ENCODE measurements at regions not wholly inside any gene's neighbourhood (a gene's known extent, or its start where the extent isn't known, plus 50 kb on each side); places are given as distances from the start of the nearest gene placed in this dataset.

DNA sequence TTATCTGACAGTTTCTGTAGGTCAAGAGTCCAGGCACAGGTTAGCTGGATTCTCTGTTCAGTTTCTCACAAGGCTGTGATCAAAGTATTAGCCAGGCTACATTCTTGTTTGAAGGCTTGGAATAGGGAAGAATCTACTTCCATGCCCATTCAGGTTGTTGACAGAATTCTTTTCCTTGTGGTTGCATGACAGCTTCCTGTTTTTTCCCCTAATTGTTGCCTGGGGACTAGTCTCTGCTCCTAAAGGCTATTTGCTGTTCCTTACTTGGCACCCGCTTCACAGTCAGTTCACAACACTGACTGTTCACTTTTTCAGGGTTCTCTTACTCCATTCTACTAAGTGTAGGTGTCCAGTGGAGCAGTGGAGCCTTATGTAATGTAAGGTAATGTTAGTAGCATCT, 115.4 kb upstream of the GBE1 start:
- Histone ChIP-seq H2BK120ac (ENCODE audit: insufficient read depth, low read length, poor library complexity) (no peak overlapping the region), H4K12ac (ENCODE audit: low read depth, low read length) (no peak overlapping the region), H3K14ac (ENCODE audit: low read length) (no peak overlapping the region), H3K79me1 (ENCODE audit: low read length) (no peaks in the 10 kb centered on the region), H3K79me2 (ENCODE audit: control insufficient read depth, insufficient read depth, low read length, poor library complexity) (no peaks in the 10 kb centered on the region), H3K27me3 (ENCODE audit: insufficient read depth, low read length) (no peaks in the 10 kb centered on the region), H3K4me3 (ENCODE audit: low read depth, low read length) (no peak overlapping the region), H3K27ac (ENCODE audit: low read depth, low read length) (no peak overlapping the region), H2AK5ac (ENCODE audit: low read length) (no peak overlapping the region), H3K36me3 (ENCODE audit: control insufficient read depth in 1 of 2, insufficient read depth in 2 of 2, low read length in 2 of 2) (no peaks in the 10 kb centered on the region), H2BK12ac (ENCODE audit: low read length) (no peak overlapping the region), H2AFZ (ENCODE audit: insufficient read depth, low read length, poor library complexity) (no peak overlapping the region), H3K18ac (ENCODE audit: low read length) (no peak overlapping the region), H3K4me1 (ENCODE audit: control insufficient read depth in 1 of 2, insufficient read depth in 2 of 2, low read length in 2 of 2) (no peaks in the 10 kb centered on the region), H3K9ac (ENCODE audit: low read length) (no peak overlapping the region), H3K9me3 (ENCODE audit: insufficient read depth, low read depth, low read length) (peaks cover 7% of the 10 kb centered on the region), H3K4me2 (ENCODE audit: low read length) (no peak overlapping the region), H4K91ac (ENCODE audit: low read depth, low read length) (no peak overlapping the region), H4K8ac (ENCODE audit: low read depth, low read length) (no peak overlapping the region), H3K23ac (ENCODE audit: low read length) (no peak overlapping the region), H3K4ac (ENCODE audit: low read depth, low read length) (no peak overlapping the region), H2BK5ac (ENCODE audit: low read depth, low read length, poor library complexity) (no peak overlapping the region)
- DNase-seq, result no peak
- WGBS (ENCODE audit: extremely low coverage, insufficient coverage, insufficient read length), result no CpG with 5 or more reads among the region's 1 CpG

DNA sequence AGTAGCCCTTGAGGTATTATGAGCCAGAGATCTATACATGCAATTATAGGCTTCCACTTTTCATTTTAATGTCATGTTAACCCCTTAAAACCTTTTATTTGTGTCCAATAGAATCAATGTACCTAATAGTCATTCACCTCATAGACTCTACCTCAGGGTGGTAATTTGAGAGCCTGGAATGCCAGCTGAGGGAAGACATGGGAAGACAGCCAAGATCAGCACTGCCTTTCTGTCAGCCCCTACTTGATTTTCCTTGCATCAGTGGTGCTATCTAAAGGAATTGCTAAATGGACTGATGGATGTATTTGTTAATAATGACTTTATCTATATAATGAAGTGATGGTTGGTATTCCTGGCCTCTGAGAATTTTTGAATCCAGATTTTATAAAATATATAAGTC, 113.3 kb upstream of the GBE1 start:
- Histone ChIP-seq H3K14ac (ENCODE audit: low read length) (no peak overlapping the region), H3K4ac (ENCODE audit: low read depth, low read length) (no peak overlapping the region), H2BK120ac (ENCODE audit: insufficient read depth, low read length, poor library complexity) (no peak overlapping the region), H3K4me2 (ENCODE audit: low read length) (no peak overlapping the region), H3K4me3 (ENCODE audit: low read depth, low read length) (no peak overlapping the region), H3K23ac (ENCODE audit: low read length) (no peak overlapping the region), H2BK5ac (ENCODE audit: low read depth, low read length, poor library complexity) (no peak overlapping the region), H3K79me1 (ENCODE audit: low read length) (no peaks in the 10 kb centered on the region), H3K4me1 (ENCODE audit: control insufficient read depth in 1 of 2, insufficient read depth in 2 of 2, low read length in 2 of 2) (no peaks in the 10 kb centered on the region), H3K27me3 (ENCODE audit: insufficient read depth, low read length) (no peaks in the 10 kb centered on the region), H2AK5ac (ENCODE audit: low read length) (no peak overlapping the region), H4K12ac (ENCODE audit: low read depth, low read length) (no peak overlapping the region), H3K36me3 (ENCODE audit: control insufficient read depth in 1 of 2, insufficient read depth in 2 of 2, low read length in 2 of 2) (no peaks in the 10 kb centered on the region), H3K79me2 (ENCODE audit: control insufficient read depth, insufficient read depth, low read length, poor library complexity) (no peaks in the 10 kb centered on the region), H3K18ac (ENCODE audit: low read length) (no peak overlapping the region), H2AFZ (ENCODE audit: insufficient read depth, low read length, poor library complexity) (no peak overlapping the region), H3K27ac (ENCODE audit: low read depth, low read length) (no peak overlapping the region), H2BK12ac (ENCODE audit: low read length) (no peak overlapping the region), H4K91ac (ENCODE audit: low read depth, low read length) (no peak overlapping the region), H3K9ac (ENCODE audit: low read length) (no peak overlapping the region), H3K9me3 (ENCODE audit: insufficient read depth, low read depth, low read length) (peaks cover 7% of the 10 kb centered on the region), H4K8ac (ENCODE audit: low read depth, low read length) (no peak overlapping the region)
- no peak for DNase-seq

DNA sequence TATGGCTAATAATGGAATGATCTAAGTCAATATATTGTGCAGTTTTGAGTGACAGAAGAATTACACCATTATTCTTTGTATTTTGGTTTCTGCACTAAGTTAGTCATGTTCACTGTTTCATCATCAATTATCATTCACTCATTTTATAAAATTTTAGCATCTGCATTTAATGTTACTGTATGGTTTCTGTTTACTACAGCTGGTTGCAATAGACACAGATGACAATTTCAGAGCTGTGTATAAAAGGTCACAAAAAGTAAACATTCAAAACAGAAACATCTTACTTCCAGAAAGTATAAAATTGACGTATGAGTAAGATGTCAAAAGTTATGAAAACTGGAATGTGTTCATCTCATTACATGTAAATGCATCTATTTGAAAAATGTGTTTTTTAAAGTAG, 111.1 kb upstream of the GBE1 start:
- Histone ChIP-seq H4K8ac (ENCODE audit: low read depth, low read length) (no peak overlapping the region), H2BK12ac (ENCODE audit: low read length) (no peak overlapping the region), H4K12ac (ENCODE audit: low read depth, low read length) (no peak overlapping the region), H3K27me3 (ENCODE audit: insufficient read depth, low read length) (no peaks in the 10 kb centered on the region), H2AK5ac (ENCODE audit: low read length) (no peak overlapping the region), H2AFZ (ENCODE audit: insufficient read depth, low read length, poor library complexity) (no peak overlapping the region), H3K4me1 (ENCODE audit: control insufficient read depth in 1 of 2, insufficient read depth in 2 of 2, low read length in 2 of 2) (no peaks in the 10 kb centered on the region), H3K4me2 (ENCODE audit: low read length) (no peak overlapping the region), H3K27ac (ENCODE audit: low read depth, low read length) (no peak overlapping the region), H3K79me1 (ENCODE audit: low read length) (no peaks in the 10 kb centered on the region), H3K36me3 (ENCODE audit: control insufficient read depth in 1 of 2, insufficient read depth in 2 of 2, low read length in 2 of 2) (no peaks in the 10 kb centered on the region), H3K4me3 (ENCODE audit: low read depth, low read length) (no peak overlapping the region), H3K14ac (ENCODE audit: low read length) (no peak overlapping the region), H3K23ac (ENCODE audit: low read length) (no peak overlapping the region), H3K9me3 (ENCODE audit: insufficient read depth, low read depth, low read length) (peaks cover 2% of the 10 kb centered on the region), H3K4ac (ENCODE audit: low read depth, low read length) (no peak overlapping the region), H3K18ac (ENCODE audit: low read length) (no peak overlapping the region), H4K91ac (ENCODE audit: low read depth, low read length) (no peak overlapping the region), H3K9ac (ENCODE audit: low read length) (no peak overlapping the region), H2BK120ac (ENCODE audit: insufficient read depth, low read length, poor library complexity) (no peak overlapping the region), H2BK5ac (ENCODE audit: low read depth, low read length, poor library complexity) (no peak overlapping the region), H3K79me2 (ENCODE audit: control insufficient read depth, insufficient read depth, low read length, poor library complexity) (no peaks in the 10 kb centered on the region)
- no peak for DNase-seq
- no CpG with 5 or more reads among the region's 1 CpG for WGBS (ENCODE audit: extremely low coverage, insufficient coverage, insufficient read length)

DNA sequence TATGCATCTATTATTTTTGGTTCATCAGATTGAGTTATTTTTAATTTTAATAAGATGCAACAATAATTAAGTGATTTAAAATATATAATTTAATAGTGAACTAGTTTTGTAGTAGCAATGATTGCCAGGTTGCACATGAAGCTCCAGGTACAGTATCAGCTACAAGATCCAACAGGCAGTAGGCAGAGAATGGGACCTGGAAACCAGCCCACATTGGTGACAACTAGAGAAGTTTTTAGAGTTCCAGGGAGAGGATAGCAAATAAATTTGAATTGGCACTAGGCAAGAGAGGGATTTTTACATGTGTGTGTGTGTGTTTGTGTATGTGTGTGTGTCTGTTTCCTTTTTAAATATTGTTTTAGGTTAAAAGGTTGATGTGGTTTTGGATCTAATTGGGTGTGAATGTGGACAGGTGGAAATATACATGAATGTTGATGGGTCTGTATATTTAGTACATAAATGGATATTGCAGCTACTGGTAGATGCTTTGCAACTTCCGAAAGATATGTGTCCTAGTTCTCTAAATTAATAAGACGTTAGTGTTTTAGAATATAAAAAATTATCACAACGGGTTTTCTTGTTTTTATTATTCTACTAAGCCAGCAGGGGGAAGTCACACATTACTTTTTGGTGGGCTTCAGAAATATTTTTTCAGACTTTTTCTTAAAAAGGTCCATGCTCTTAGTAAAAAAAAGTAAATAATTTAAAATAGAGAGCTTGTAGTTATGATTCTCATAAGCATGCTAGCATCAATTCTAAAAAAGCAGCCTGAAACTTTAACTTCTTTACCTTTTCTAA, 110.1 kb upstream of the GBE1 start:
- Histone ChIP-seq H3K79me2 (ENCODE audit: control insufficient read depth, insufficient read depth, low read length, poor library complexity) (no peaks in the 10 kb centered on the region), H2AFZ (ENCODE audit: insufficient read depth, low read length, poor library complexity) (no peak overlapping the region), H3K4me1 (ENCODE audit: control insufficient read depth in 1 of 2, insufficient read depth in 2 of 2, low read length in 2 of 2) (no peaks in the 10 kb centered on the region), H3K4ac (ENCODE audit: low read depth, low read length) (no peak overlapping the region), H3K36me3 (ENCODE audit: control insufficient read depth in 1 of 2, insufficient read depth in 2 of 2, low read length in 2 of 2) (no peaks in the 10 kb centered on the region), H3K14ac (ENCODE audit: low read length) (no peak overlapping the region), H2BK12ac (ENCODE audit: low read length) (no peak overlapping the region), H3K27ac (ENCODE audit: low read depth, low read length) (no peak overlapping the region), H3K23ac (ENCODE audit: low read length) (no peak overlapping the region), H3K4me2 (ENCODE audit: low read length) (no peak overlapping the region), H4K12ac (ENCODE audit: low read depth, low read length) (no peak overlapping the region), H2AK5ac (ENCODE audit: low read length) (no peak overlapping the region), H3K9me3 (ENCODE audit: insufficient read depth, low read depth, low read length) (no peaks in the 10 kb centered on the region), H3K27me3 (ENCODE audit: insufficient read depth, low read length) (no peaks in the 10 kb centered on the region), H2BK5ac (ENCODE audit: low read depth, low read length, poor library complexity) (no peak overlapping the region), H2BK120ac (ENCODE audit: insufficient read depth, low read length, poor library complexity) (no peak overlapping the region), H4K91ac (ENCODE audit: low read depth, low read length) (no peak overlapping the region), H3K18ac (ENCODE audit: low read length) (no peak overlapping the region), H3K79me1 (ENCODE audit: low read length) (no peaks in the 10 kb centered on the region), H3K4me3 (ENCODE audit: low read depth, low read length) (no peak overlapping the region), H4K8ac (ENCODE audit: low read depth, low read length) (no peak overlapping the region), H3K9ac (ENCODE audit: low read length) (no peak overlapping the region)
- DNase-seq, result no peak
- WGBS (ENCODE audit: extremely low coverage, insufficient coverage, insufficient read length), result no CpG with 5 or more reads among the region's 3 CpGs

Data from trophoblast cell (in vitro differentiated cells and primary cell).